Heart left ventricle (tissue), 16 donors: ENCODE measurements at regions not wholly inside any gene's neighbourhood (a gene's known extent, or its start where the extent isn't known, plus 50 kb on each side); places are given as distances from the start of the nearest gene placed in this dataset.
"Not testable (repeated sequence)": the region's sequence is repeated elsewhere in the genome, so short reads cannot be mapped to it uniquely, and the experiment has no call there.

Experiments
- ATAC-seq, 4 donors: fragments of 200-7000 bp; cut with Tn5 transposase; one replicate each; pipeline ENCODE4 v1.9.1; 2020 to 2022; ENCODE audit warnings: moderate library complexity in 4 of 4, mild to moderate bottlenecking in 3 of 4, moderate number of reproducible peaks in 1 of 4
- DNase-seq, 5 donors: peaks; one replicate each; pipeline ENCODE4 v3.0.0-alpha.2; 2020
- H3K27ac ChIP-seq, 12 donors: fragments of 200-600 bp; sonication (generic) in 4 of 12; one replicate each; pipeline versions ENCODE4 v1.5.0 to v1.8.0; 2016 to 2022; ENCODE audit warnings: mild to moderate bottlenecking in 2 of 12
- H3K27me3 ChIP-seq, 9 donors: fragments of 200-600 bp; sonication (generic) in 2 of 9; one replicate each; pipeline versions ENCODE4 v1.5.1 to v1.8.0; 2016 to 2022; ENCODE audit warnings: mild to moderate bottlenecking in 3 of 9
- H3K36me3 ChIP-seq, 9 donors: fragments of 200-600 bp; sonication (generic) in 2 of 9; one replicate each; pipeline versions ENCODE4 v1.5.0 to v1.8.0; 2018 to 2022; ENCODE audit warnings: mild to moderate bottlenecking in 2 of 9
- H3K4me1 ChIP-seq, 12 donors: fragments of 200-600 bp; sonication (generic) in 4 of 12; one replicate each; pipeline versions ENCODE4 v1.5.0 to v1.8.0; 2016 to 2022; ENCODE audit warnings: mild to moderate bottlenecking in 3 of 12
- H3K4me3 ChIP-seq, 12 donors: fragments of 200-600 bp; sonication (generic) in 4 of 12; one replicate each; pipeline versions ENCODE4 v1.5.0 to v1.8.0; 2017 to 2022; ENCODE audit warnings: mild to moderate bottlenecking in 9 of 12, moderate library complexity in 4 of 12
- H3K9me3 ChIP-seq, 12 donors: fragments of 200-600 bp; sonication (generic) in 4 of 12; one replicate each; pipeline versions ENCODE4 v1.5.0 to v1.8.0; 2016 to 2022; ENCODE audit warnings: mild to moderate bottlenecking in 1 of 12
- CTCF ChIP-seq, 12 donors: fragments of 200-600 bp; sonication (generic) in 4 of 12; IDR thresholded peaks; one replicate each; pipeline versions ENCODE4 v1.5.0 to v1.8.0; 2018 to 2022; ENCODE audit warnings: antibody characterized with exemption in 12 of 12, mild to moderate bottlenecking in 5 of 12
- POLR2A ChIP-seq, 2 donors: fragments of 450-650 bp; IDR thresholded peaks; one replicate each; pipeline ENCODE4 v1.6.1; 2017; ENCODE audit warnings: antibody characterized with exemption in 2 of 2, mild to moderate bottlenecking in 2 of 2, moderate library complexity in 2 of 2
- WGBS, 4 donors: extraction: QIAGEN DNeasy Blood & Tissue Kit in 2 of 4; methylation state at CpG; one replicate each; pipeline versions ENCODE4 v1.1.5 to v1.1.7; 2013 to 2018; 5-methylcytosine and 5-hydroxymethylcytosine counted together
- intact Hi-C, 10 donors: fragments of 100-400 bp; cut with DNase I; formaldehyde crosslinking; loops; one replicate each; pipeline versions ENCODE4 v1.11.1 to v1.14.2; 2022
- donor health status: ischemic (EF 13 %, LVEDD 7.1; RV severe dilation, severe dysfunction).
- donor health status: healthy with polysubstance abuse.
- donor health status: DM: no; HTN: yes; CAD: no.
- donor health status: DM: no; HTN: no; CAD: no.
- donor health status: ischemic (EF 25% LVEDD 6.9; RV normal size, moderate dysfunction).
- donor health status: ischemic (EF 25% LVEDD 5.7; RV mildly dilated, moderate dysfunction).
- donor health status: healthy.
- donor health status: DM: yes; HTN: yes; CAD: no.
- donor health status: ischemic (EF 35%, LVEDD 5.7; RV mildly dilated, moderate dysfunction).
- donor health status: nonischemic (EF 11% LVEDD 7.7; RV severe dilation, severe dysfunction).
- donor health status: DM: yes; HTN: yes; CAD: no.
- donor health status: PGD.
- donor health status: ischemic (EF 29% LVEDD 5.4; RV normal size, mild dysfunction).
- donor health status: nonischemic (EF 23%, LVEDD 6.1; RV moderate dilation, normal function).

- WGBS, 4 donors: 32 to 68% (median 39%) methylated on average over 2 of the region's 2 CpGs
- Histone ChIP-seq H3K27ac (no peak overlapping the region), H3K4me1 (no peaks in the 10 kb centered on the region), H3K36me3 (no peaks in the 10 kb centered on the region), H3K9me3 (peaks cover 0 to 5% (median 0%) of the 10 kb centered on the region in 12 donors), H3K4me3 (no peak overlapping the region), H3K27me3 (no peaks in the 10 kb centered on the region)
- no peak for TF ChIP-seq POLR2A (IDR thresholded peaks at IDR 0.05)
- no peak for TF ChIP-seq CTCF (IDR thresholded peaks at IDR 0.05)
- no peak for DNase-seq
- no peak for ATAC-seq
- intact Hi-C loops: no loop called here
Measured at GRCh38 chr3:107001635-107002034, 375.6 kb upstream of the CCDC54 start.

GRCh38 chr3:107005352-107005751 is 371.9 kb upstream of the CCDC54 start:
- ATAC-seq, H3K27ac ChIP-seq, H3K36me3 ChIP-seq, intact Hi-C loops, H3K4me3 ChIP-seq, H3K4me1 ChIP-seq, H3K27me3 ChIP-seq, H3K9me3 ChIP-seq, DNase-seq: not testable (repeated sequence)
- 53 to 58% (median 56%) methylated on average over 4 of the region's 4 CpGs for WGBS, 4 donors

- 63 to 79% (median 75%) methylated on average over 1 of the region's 1 CpG for WGBS, 4 donors
- H3K27me3 ChIP-seq: no peaks in the 10 kb centered on the region
Measured at GRCh38 chr3:107008213-107008612, 369.0 kb upstream of the CCDC54 start.

GRCh38 chr3:107013641-107014040 is 363.6 kb upstream of the CCDC54 start:
- Histone ChIP-seq H3K4me1 (no peaks in the 10 kb centered on the region), H3K9me3 (peaks cover 0 to 19% (median 7%) of the 10 kb centered on the region in 12 donors), H3K27me3 (no peaks in the 10 kb centered on the region), H3K4me3 (no peak overlapping the region), H3K27ac (no peak overlapping the region), H3K36me3 (no peaks in the 10 kb centered on the region)
- no peak for ATAC-seq
- 88 to 97% (median 91%) methylated on average over 1 of the region's 1 CpG for WGBS, 4 donors
- no peak for DNase-seq
- TF ChIP-seq CTCF (IDR thresholded peaks at IDR 0.05) (no peak), POLR2A (IDR thresholded peaks at IDR 0.05) (no peak)
- intact Hi-C loops: no loop called here

More at GRCh38 chr3:107008213-107008612, 369.0 kb upstream of the CCDC54 start:
- Histone ChIP-seq H3K27ac (no peak overlapping the region), H3K4me1 (no peaks in the 10 kb centered on the region), H3K4me3 (no peak overlapping the region), H3K9me3 (peaks cover 0 to 4% (median 0%) of the 10 kb centered on the region in 12 donors), H3K36me3 (no peaks in the 10 kb centered on the region)
- intact Hi-C loops: no loop called here
- no peak for TF ChIP-seq CTCF (IDR thresholded peaks at IDR 0.05)
- TF ChIP-seq POLR2A (IDR thresholded peaks at IDR 0.05): no peak
- ATAC-seq (no peak), DNase-seq (no peak)

- DNase-seq (no peak), ATAC-seq (no peak)
- intact Hi-C loops: no loop called here
- H3K9me3 ChIP-seq: no peaks in the 10 kb centered on the region
- peaks cover 0 to 11% (median 0%) of the 10 kb centered on the region in 12 donors for H3K4me1 ChIP-seq
- H3K27me3 ChIP-seq: no peaks in the 10 kb centered on the region
- 17 to 32% (median 22%) methylated on average over 2 of the region's 2 CpGs for WGBS, 4 donors
- no peak overlapping the region for H3K4me3 ChIP-seq
- H3K36me3 ChIP-seq: no peaks in the 10 kb centered on the region
- TF ChIP-seq POLR2A (IDR thresholded peaks at IDR 0.05): no peak
- TF ChIP-seq CTCF (IDR thresholded peaks at IDR 0.05): no peak
- H3K27ac ChIP-seq: no peak overlapping the region
Measured at GRCh38 chr3:107024551-107025026, 352.6 kb upstream of the CCDC54 start.
